HepG2 (cell line): ENCODE measurements at regions not wholly inside any gene's neighbourhood (a gene's known extent, or its start where the extent isn't known, plus 50 kb on each side); places are given as distances from the start of the nearest gene placed in this dataset.

Experiments used
- ESRRA ChIP-seq: sonication (generic); formaldehyde crosslinking; IDR thresholded peaks from 2 replicates; pipeline ENCODE4 v1.5.1; 2020; ENCODE audit warnings: mild to moderate bottlenecking, low read depth, missing genetic modification reagents
- HMG20B ChIP-seq: conservative IDR thresholded peaks from 2 replicates; pipeline ENCODE4 v1.6.1; 2016; ENCODE audit warnings: missing genetic modification reagents, missing compliant biosample characterization
- HNF4A ChIP-seq: sonication (generic); formaldehyde crosslinking; IDR thresholded peaks from 2 replicates; pipeline ENCODE4 v1.4.0; 2020; ENCODE audit warnings: missing genetic modification reagents
- HOXA3 ChIP-seq: sonication (generic); formaldehyde crosslinking; IDR thresholded peaks from 2 replicates; pipeline ENCODE4 v1.5.0; 2020; ENCODE audit warnings: missing genetic modification reagents
- NFE2L2 ChIP-seq: fragments of 150-350 bp; IDR thresholded peaks from 2 replicates; pipeline ENCODE4 v1.6.1; 2014; ENCODE audit warnings: low read length
- NONO ChIP-seq, 2 experiments: fragments of 450-650 bp in 1 of 2; sonication (generic) in 1 of 2; formaldehyde crosslinking in 1 of 2; IDR thresholded peaks in 1 of 2; conservative IDR thresholded peaks in 1 of 2; 2 replicates each; pipeline versions ENCODE4 v1.6.1 to v1.8.0; 2017 to 2022; ENCODE audit warnings: mild to moderate bottlenecking in 1 of 2, missing genetic modification reagents in 1 of 2, moderate library complexity in 1 of 2
- POGZ ChIP-seq: sonication (generic); formaldehyde crosslinking; IDR thresholded peaks from 2 replicates; pipeline ENCODE4 v1.4.0; 2020; ENCODE audit warnings: mild to moderate bottlenecking, missing genetic modification reagents
- SMARCC2 ChIP-seq: fragments of 450-650 bp; IDR thresholded peaks from 2 replicates; pipeline ENCODE4 v1.6.1; 2017; ENCODE audit warnings: antibody characterized with exemption, mild to moderate bottlenecking
- ZFY ChIP-seq: sonication (generic); formaldehyde crosslinking; IDR thresholded peaks from 2 replicates; pipeline ENCODE4 v1.4.0; 2020; ENCODE audit warnings: missing genetic modification reagents
- ZMYM3 ChIP-seq: sonication (generic); formaldehyde crosslinking; IDR thresholded peaks from 2 replicates; pipeline ENCODE4 v1.5.1; 2020; ENCODE audit warnings: mild to moderate bottlenecking, missing genetic modification reagents
- ZNF460 ChIP-seq: sonication (generic); formaldehyde crosslinking; IDR thresholded peaks from 2 replicates; pipeline ENCODE4 v1.5.1; 2020; ENCODE audit warnings: missing genetic modification reagents, mild to moderate bottlenecking, borderline replicate concordance
- ZNF607 ChIP-seq: sonication (generic); formaldehyde crosslinking; IDR thresholded peaks from 2 replicates; pipeline ENCODE4 v1.5.1; 2020; ENCODE audit warnings: missing genetic modification reagents, mild to moderate bottlenecking, borderline replicate concordance
- ZNF615 ChIP-seq: sonication (generic); formaldehyde crosslinking; IDR thresholded peaks from 2 replicates; pipeline ENCODE4 v1.5.0; 2020; ENCODE audit warnings: mild to moderate bottlenecking, missing genetic modification reagents, borderline replicate concordance
- TF ChIP-seq, protein P1 (sequence below): IDR thresholded peaks from 2 replicates; pipeline ENCODE4 v1.6.1; 2016; ENCODE audit warnings: mild to moderate bottlenecking
- TF ChIP-seq, protein P2 (sequence below): sonication (generic); formaldehyde crosslinking; IDR thresholded peaks from 2 replicates; pipeline ENCODE4 v1.4.0; 2020; ENCODE audit warnings: mild to moderate bottlenecking, missing genetic modification reagents, borderline replicate concordance
- TF ChIP-seq, protein P3 (sequence below): IDR thresholded peaks from 2 replicates; pipeline ENCODE4 v1.4.0; 2020; ENCODE audit warnings: mild to moderate bottlenecking, missing genetic modification reagents
- TF ChIP-seq, protein P4 (sequence below): sonication (generic); formaldehyde crosslinking; IDR thresholded peaks from 2 replicates; pipeline ENCODE4 v1.8.0; 2022; ENCODE audit warnings: mild to moderate bottlenecking, missing genetic modification reagents

DNA sequence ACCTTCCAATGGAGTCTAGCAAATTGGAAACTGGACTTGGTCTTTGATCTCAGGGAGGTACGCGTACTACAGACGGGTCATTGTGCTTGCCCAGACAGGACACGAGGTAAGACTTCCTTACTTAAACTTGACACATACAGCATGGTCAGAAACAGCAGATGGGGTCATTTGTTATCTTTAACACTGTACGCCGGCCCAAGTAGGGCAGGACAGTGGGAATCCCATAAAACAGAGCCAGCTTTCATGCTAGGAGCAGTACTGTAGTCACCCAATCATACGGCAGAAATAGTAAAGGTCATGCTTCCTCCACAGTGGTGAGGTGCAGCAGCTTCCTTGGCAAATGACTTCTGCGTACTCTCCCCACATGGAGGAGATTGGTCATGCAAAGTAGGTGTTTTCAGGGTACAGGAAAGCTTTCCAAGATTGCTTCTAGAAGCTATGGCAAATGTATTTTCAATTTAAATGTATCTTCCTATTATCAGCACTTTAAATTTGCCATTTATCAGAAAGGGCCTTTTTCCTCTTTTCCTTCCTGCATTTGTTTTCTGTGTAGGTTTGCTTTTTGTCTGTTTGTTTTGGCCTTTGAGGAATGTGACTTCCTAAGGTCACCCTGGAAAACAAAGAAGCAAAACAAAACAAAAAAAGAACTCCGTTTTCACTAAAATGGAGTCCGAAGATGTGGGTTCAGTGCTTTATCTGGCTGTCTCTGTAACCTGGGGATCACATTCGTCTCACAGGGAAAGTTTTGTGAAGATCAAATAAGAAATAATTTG lies 74.0 kb upstream of the DSG1 start (continued):
- TF ChIP-seq, protein P1, sequence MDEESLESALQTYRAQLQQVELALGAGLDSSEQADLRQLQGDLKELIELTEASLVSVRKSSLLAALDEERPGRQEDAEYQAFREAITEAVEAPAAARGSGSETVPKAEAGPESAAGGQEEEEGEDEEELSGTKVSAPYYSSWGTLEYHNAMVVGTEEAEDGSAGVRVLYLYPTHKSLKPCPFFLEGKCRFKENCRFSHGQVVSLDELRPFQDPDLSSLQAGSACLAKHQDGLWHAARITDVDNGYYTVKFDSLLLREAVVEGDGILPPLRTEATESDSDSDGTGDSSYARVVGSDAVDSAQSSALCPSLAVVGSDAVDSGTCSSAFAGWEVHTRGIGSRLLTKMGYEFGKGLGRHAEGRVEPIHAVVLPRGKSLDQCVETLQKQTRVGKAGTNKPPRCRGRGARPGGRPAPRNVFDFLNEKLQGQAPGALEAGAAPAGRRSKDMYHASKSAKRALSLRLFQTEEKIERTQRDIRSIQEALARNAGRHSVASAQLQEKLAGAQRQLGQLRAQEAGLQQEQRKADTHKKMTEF (CRISPR knock-in tag) = peak; percentile 53; the same call in 1 of the 2 replicates
- TF ChIP-seq, protein P2, sequence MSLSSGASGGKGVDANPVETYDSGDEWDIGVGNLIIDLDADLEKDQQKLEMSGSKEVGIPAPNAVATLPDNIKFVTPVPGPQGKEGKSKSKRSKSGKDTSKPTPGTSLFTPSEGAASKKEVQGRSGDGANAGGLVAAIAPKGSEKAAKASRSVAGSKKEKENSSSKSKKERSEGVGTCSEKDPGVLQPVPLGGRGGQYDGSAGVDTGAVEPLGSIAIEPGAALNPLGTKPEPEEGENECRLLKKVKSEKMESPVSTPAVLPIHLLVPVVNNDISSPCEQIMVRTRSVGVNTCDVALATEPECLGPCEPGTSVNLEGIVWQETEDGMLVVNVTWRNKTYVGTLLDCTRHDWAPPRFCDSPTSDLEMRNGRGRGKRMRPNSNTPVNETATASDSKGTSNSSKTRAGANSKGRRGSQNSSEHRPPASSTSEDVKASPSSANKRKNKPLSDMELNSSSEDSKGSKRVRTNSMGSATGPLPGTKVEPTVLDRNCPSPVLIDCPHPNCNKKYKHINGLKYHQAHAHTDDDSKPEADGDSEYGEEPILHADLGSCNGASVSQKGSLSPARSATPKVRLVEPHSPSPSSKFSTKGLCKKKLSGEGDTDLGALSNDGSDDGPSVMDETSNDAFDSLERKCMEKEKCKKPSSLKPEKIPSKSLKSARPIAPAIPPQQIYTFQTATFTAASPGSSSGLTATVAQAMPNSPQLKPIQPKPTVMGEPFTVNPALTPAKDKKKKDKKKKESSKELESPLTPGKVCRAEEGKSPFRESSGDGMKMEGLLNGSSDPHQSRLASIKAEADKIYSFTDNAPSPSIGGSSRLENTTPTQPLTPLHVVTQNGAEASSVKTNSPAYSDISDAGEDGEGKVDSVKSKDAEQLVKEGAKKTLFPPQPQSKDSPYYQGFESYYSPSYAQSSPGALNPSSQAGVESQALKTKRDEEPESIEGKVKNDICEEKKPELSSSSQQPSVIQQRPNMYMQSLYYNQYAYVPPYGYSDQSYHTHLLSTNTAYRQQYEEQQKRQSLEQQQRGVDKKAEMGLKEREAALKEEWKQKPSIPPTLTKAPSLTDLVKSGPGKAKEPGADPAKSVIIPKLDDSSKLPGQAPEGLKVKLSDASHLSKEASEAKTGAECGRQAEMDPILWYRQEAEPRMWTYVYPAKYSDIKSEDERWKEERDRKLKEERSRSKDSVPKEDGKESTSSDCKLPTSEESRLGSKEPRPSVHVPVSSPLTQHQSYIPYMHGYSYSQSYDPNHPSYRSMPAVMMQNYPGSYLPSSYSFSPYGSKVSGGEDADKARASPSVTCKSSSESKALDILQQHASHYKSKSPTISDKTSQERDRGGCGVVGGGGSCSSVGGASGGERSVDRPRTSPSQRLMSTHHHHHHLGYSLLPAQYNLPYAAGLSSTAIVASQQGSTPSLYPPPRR = peak; percentile 36; the same call in 1 of the 2 replicates
- no peak for TF ChIP-seq ZNF615
- no peak for TF ChIP-seq ZNF460
- no peak for TF ChIP-seq SMARCC2
- TF ChIP-seq NONO (IDR thresholded peaks at IDR 0.05) = no peak
- TF ChIP-seq NONO (CRISPR knock-in tag; conservative IDR thresholded peaks at IDR 0.05) = 0 out of 2 replicates have a peak, but pooled peaks have one; percentile 37
- TF ChIP-seq ZNF607 (CRISPR knock-in tag) = 0 out of 2 replicates have a peak, but pooled peaks have one; percentile 51
- TF ChIP-seq ZFY = peak; percentile 29
- peak; percentile 79 for TF ChIP-seq HOXA3 (CRISPR knock-in tag)
- TF ChIP-seq, protein P3, sequence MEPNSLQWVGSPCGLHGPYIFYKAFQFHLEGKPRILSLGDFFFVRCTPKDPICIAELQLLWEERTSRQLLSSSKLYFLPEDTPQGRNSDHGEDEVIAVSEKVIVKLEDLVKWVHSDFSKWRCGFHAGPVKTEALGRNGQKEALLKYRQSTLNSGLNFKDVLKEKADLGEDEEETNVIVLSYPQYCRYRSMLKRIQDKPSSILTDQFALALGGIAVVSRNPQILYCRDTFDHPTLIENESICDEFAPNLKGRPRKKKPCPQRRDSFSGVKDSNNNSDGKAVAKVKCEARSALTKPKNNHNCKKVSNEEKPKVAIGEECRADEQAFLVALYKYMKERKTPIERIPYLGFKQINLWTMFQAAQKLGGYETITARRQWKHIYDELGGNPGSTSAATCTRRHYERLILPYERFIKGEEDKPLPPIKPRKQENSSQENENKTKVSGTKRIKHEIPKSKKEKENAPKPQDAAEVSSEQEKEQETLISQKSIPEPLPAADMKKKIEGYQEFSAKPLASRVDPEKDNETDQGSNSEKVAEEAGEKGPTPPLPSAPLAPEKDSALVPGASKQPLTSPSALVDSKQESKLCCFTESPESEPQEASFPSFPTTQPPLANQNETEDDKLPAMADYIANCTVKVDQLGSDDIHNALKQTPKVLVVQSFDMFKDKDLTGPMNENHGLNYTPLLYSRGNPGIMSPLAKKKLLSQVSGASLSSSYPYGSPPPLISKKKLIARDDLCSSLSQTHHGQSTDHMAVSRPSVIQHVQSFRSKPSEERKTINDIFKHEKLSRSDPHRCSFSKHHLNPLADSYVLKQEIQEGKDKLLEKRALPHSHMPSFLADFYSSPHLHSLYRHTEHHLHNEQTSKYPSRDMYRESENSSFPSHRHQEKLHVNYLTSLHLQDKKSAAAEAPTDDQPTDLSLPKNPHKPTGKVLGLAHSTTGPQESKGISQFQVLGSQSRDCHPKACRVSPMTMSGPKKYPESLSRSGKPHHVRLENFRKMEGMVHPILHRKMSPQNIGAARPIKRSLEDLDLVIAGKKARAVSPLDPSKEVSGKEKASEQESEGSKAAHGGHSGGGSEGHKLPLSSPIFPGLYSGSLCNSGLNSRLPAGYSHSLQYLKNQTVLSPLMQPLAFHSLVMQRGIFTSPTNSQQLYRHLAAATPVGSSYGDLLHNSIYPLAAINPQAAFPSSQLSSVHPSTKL (CRISPR knock-in tag) = peak; percentile 91
- no peak for TF ChIP-seq NFE2L2
- TF ChIP-seq POGZ = peak; percentile 51; the same call in 1 of the 2 replicates
- TF ChIP-seq, protein P4, sequence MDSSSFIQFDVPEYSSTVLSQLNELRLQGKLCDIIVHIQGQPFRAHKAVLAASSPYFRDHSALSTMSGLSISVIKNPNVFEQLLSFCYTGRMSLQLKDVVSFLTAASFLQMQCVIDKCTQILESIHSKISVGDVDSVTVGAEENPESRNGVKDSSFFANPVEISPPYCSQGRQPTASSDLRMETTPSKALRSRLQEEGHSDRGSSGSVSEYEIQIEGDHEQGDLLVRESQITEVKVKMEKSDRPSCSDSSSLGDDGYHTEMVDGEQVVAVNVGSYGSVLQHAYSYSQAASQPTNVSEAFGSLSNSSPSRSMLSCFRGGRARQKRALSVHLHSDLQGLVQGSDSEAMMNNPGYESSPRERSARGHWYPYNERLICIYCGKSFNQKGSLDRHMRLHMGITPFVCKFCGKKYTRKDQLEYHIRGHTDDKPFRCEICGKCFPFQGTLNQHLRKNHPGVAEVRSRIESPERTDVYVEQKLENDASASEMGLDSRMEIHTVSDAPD = no peak; the same call in 1 of the 2 replicates
- TF ChIP-seq HMG20B (CRISPR knock-in tag) = peak; percentile 56; the same call in 1 of the 2 replicates
- peak; percentile 33 for TF ChIP-seq ESRRA (CRISPR knock-in tag)
- TF ChIP-seq ZMYM3 (CRISPR knock-in tag) = peak; percentile 16; the same call in 1 of the 2 replicates
- peak; percentile 91 for TF ChIP-seq HNF4A (CRISPR knock-in tag)
